ENCODE measurements at regions not wholly inside any gene's neighbourhood (a gene's known extent, or its start where the extent isn't known, plus 50 kb on each side); places are given as distances from the start of the nearest gene placed in this dataset.

DNA sequence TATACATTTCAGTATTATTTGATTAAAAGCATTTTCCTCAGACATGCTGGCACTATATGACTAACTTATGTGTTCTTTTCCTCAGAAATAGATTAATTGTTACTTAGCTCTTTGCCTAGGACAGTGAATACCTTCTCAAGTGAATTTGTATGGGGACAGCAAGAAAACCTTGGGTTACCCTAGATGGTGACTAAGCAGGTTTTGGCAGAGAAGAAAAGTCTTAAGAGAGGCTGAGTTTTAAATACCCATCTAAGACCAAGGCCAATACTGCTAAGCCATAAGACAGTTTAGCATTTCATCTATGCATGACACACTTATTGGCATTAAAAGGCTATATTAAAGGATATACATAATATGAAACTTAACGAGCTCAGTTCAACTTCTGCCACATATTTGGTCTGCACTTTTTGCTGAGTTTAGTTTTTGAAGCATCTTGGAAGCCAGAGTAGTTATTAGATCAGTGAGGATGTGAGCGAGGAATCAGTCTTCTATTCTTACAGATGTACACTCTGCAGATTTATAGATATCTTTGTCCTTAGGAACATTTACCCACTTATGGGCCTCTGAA lies 54.6 kb upstream of the FAM3C start:
- no peak for DNase-seq (ENCODE audit: low read depth)

DNA sequence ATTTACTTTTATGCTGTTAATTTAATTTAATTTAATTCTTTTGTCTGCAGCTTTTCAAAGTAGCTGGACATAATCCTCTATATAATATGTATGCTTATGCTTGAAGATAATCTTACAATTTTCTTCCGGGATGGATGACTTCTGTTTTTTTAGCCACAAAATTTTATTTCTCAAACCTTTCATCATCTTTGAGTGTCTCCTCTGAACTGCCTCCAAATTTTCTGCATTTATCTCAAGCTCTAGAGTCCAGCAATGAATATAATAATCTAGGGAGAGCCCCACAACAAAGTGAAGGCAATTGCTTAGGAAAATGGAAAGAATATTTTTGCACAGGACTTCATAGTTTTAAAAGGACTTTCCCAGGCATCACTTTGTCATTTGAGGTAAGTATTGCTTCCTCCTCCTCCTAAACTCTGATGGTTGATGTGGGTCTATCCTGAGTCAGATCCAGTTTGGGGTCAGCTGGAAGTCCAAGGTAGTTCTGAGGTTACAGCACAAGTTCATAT lies 53.7 kb upstream of the FAM3C start:
- DNase-seq (ENCODE audit: low read depth): no peak

DNA sequence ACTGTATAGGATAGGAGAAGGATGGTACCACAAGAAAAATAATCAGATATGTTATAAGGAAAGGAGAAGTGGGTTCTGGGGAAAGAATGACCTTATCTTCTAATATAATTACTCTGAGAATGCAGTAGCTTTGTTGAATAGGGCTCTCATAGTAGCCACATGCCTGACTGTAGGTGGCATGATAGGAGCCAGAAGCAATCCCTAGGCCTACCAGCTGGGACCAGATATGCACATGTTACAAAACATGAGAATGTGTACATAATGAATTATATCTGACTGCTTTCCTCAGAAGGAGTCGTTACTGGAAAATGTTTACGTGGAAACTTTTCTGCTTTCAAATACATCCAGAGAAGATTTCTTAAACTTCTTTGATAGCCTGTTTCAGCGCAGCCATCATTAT lies 53.2 kb upstream of the FAM3C start:
- DNase-seq (ENCODE audit: low read depth): no peak

DNA sequence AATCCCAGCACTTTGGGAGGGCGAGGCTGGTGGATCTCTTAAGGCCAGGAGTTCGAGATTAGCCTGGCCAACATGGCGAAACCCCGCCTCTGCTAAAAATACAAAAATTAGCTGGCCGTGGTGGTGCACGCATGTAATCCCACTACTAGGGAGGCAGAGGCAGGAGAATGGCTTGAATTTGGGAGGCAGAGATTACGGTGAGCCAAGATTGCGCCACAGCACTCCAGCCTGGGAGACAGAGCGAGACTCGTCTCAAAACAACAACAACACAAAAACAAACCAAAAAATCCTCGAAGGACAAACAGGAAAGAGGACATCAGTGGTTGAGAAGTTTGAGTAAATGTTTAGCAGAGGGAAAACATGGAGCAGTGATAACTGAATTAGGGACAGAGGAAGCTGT lies 52.3 kb upstream of the FAM3C start:
- DNase-seq (ENCODE audit: low read depth): no peak

DNA sequence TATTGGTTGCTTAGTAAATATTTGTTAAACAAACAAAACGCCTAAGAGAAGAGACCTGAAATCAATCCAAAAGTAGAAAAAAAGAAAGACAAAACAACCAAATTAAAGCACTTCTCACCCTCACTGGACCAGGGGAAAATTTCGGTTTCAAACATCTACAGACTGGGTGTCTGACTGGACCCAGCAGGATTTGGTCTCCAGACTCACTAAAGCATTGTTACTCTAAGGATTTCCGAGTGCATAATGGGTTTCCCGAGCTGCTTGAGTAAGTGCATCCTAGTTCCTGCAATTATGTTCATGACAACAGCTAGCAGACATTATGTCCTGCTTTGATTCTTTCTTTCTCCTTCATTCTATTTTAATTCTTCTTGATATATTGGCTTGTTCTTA lies 51.8 kb upstream of the FAM3C start:
- DNase-seq (ENCODE audit: low read depth): no peak

DNA sequence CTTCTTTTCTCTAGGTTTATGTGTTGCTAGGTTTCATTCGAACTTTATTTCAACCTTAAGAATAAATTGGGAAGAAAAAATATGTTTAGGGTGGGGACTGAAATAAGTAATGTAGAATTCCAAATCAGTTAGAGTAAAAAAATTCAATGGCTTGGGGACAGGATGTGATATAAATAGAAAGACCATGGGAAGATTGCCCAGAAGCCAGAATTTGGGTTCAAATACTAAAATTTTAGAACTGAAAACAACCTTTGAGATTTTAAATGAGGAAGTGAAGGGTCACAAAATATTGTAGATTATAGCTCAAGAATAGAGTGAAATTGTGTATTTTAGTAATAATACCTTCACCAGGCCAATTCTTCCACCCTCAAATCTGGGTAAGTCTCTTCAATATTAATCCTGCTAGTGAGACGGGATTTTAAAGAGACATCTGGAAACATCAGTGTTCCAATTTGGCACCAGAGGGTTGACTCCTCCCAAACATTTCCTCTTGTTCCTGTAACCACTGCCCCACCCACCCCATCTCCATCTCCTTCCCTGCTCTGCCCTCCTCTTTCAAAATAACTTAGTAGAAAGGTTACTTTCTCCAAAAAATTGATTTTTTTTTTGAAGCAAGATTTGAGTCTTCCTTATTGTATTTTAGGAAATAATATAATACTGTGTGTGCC lies 51.3 kb upstream of the FAM3C start:
- DNase-seq (ENCODE audit: low read depth): no peak

DNA sequence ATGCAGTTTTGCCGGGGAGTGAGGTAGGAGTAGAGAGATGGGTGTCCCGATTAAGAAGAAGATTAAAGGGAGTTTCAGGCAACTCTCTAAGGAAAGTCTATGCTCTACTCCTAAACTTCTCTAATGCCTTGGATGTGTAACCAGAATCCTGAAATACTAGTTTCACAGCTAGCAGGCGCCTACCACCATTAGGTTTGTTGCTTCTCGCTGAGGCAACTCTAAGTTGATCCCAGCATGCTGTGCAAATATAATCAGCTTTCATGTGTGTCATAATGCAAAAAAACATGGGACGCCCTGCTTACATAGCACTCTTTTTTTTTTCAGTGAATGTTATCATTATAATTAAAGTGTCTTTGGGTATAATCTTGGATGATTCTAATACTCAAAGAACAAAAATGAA lies 50.4 kb upstream of the FAM3C start:
- no peak for DNase-seq (ENCODE audit: low read depth)

All from fibroblast of the conjunctiva (primary cell).